ENCODE measurements at regions not wholly inside any gene's neighbourhood (a gene's known extent, or its start where the extent isn't known, plus 50 kb on each side); places are given as distances from the start of the nearest gene placed in this dataset.
A peak's percentile ranks its signal among the peaks of the same experiment; 100 is the strongest.

DNA sequence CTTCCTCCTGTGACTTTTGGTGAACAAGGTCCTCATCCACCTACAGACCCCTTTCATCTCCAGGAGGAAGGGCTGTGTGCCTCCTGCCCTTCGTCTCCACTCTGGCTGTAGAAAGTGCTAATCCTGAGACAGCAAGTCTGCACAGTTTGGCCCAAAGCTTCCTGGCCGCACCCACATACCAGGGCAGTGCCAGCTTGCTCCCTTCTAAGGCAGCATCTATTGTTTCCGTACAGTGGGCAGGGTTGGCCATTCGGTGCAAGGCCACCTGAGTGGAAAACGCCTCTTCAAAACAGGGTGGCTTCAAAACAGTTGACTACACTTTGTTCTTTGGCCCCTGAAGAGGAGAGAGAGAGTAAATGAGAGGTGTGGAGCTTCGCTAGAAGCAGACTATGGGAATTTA is 134.1 kb upstream of the KLF14 start:
- no peak overlapping the region for H3K4me3 ChIP-seq
- no peaks in the 10 kb centered on the region for H3K4me1 ChIP-seq
- H3K27ac ChIP-seq, result no peak overlapping the region
- no peaks in the 10 kb centered on the region for H3K9me3 ChIP-seq
- DNase-seq, result no peak
- no peaks in the 10 kb centered on the region for H3K27me3 ChIP-seq
- TF ChIP-seq, protein P1, sequence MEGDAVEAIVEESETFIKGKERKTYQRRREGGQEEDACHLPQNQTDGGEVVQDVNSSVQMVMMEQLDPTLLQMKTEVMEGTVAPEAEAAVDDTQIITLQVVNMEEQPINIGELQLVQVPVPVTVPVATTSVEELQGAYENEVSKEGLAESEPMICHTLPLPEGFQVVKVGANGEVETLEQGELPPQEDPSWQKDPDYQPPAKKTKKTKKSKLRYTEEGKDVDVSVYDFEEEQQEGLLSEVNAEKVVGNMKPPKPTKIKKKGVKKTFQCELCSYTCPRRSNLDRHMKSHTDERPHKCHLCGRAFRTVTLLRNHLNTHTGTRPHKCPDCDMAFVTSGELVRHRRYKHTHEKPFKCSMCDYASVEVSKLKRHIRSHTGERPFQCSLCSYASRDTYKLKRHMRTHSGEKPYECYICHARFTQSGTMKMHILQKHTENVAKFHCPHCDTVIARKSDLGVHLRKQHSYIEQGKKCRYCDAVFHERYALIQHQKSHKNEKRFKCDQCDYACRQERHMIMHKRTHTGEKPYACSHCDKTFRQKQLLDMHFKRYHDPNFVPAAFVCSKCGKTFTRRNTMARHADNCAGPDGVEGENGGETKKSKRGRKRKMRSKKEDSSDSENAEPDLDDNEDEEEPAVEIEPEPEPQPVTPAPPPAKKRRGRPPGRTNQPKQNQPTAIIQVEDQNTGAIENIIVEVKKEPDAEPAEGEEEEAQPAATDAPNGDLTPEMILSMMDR (IDR thresholded peaks at IDR 0.05), result no peak
- H3K36me3 ChIP-seq, result peaks cover 82 to 95% (median 87%) of the 10 kb centered on the region in 3 donors
- intact Hi-C loops (cut with DNase I; ENCODE audit: low total_unique reads), result no loop called here

DNA sequence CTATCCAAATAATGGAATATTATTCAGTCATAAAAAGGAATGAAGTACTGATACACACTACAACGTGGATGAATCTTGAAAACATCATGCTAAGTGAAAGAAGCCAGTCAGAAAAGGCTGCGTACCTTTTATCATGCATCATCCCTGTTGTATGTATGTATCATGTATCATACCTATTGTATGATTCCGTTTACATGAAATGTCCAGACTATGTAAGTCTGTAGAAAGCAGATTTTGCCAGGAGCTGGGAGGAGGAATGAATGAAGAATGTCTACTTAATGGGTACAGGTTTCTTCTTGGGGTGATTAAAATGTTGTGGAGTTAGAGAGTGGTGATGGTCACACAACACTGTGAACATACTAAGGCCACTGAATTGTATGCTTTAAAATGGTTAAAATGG is 135.9 kb upstream of the KLF14 start:
- Histone ChIP-seq H3K9me3 (no peaks in the 10 kb centered on the region), H3K36me3 (peaks cover 80 to 95% (median 86%) of the 10 kb centered on the region in 3 donors), H3K27me3 (no peaks in the 10 kb centered on the region), H3K27ac (no peak overlapping the region), H3K4me1 (peaks cover 0 to 9% (median 2%) of the 10 kb centered on the region in 4 donors), H3K4me3 (no peak overlapping the region)
- intact Hi-C loops (cut with DNase I; ENCODE audit: low total_unique reads), result no loop called here
- TF ChIP-seq, protein P1 (IDR thresholded peaks at IDR 0.05), result no peak
- DNase-seq, result no peak

DNA sequence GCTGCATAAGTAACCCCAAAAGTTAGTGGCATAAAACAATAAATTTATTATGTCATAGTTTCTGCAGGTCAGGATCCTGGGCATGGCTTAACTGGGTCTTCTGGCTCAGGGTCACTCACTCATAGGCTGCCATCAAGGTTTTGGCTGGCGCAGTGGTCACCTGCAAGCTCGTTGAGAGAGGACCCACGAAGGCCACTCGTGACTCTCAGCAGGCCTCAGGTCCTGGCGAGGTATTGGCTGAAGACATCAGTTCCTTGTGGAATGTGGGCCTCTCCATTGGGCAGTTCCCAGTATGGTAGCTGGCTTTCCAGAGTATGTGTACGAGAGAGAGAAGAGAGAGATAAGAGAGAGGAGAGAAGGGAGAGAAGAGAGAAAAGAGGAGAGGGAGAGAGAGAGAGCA is 138.3 kb upstream of the KLF14 start:
- no peak overlapping the region for H3K27ac ChIP-seq
- H3K4me1 ChIP-seq, result peaks cover 0 to 23% (median 10%) of the 10 kb centered on the region in 4 donors
- H3K27me3 ChIP-seq, result no peaks in the 10 kb centered on the region
- DNase-seq, result no peak
- intact Hi-C loops (cut with DNase I; ENCODE audit: low total_unique reads), result no loop called here
- TF ChIP-seq, protein P1 (IDR thresholded peaks at IDR 0.05), result no peak
- no peaks in the 10 kb centered on the region for H3K9me3 ChIP-seq
- H3K36me3 ChIP-seq, result peaks cover 69 to 87% (median 78%) of the 10 kb centered on the region in 3 donors
- H3K4me3 ChIP-seq, result no peak overlapping the region

DNA sequence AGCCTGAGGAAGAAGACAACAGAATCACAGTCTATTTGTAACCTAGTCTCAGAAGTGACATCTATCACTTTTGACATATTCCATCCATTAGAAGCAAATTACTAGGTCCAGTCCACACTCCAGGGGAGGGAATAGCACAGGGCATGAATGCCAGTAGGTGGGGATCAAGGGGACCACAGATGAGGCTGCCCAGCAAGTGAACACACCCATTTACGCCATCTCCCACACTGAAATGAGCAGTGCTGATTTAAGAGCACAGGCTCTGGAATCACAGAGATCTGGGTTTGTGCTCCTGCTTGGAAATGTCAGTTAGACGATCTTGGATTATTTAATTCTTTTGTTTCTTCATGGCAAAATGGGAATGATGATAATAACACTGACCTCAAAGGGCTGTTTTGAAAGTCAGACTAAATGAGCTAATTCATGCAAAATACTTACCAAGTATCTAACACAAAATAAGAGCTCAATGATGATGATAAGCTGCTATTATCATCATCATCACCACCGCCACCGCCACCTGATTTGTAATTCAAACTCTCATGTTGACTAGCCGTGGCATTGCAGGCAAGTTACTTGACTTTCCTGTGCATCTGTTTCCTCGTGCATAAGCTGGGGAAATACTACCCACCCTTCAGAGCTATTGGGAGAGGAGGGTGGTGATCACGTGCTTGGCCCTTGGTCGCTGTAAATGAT is 138.9 kb upstream of the KLF14 start:
- no peak overlapping the region for H3K4me3 ChIP-seq
- H3K27me3 ChIP-seq, result no peaks in the 10 kb centered on the region
- DNase-seq, result no peak
- no peaks in the 10 kb centered on the region for H3K9me3 ChIP-seq
- H3K36me3 ChIP-seq, result peaks cover 69 to 87% (median 78%) of the 10 kb centered on the region in 3 donors
- peaks cover 0 to 23% (median 10%) of the 10 kb centered on the region in 4 donors for H3K4me1 ChIP-seq
- TF ChIP-seq, protein P1 (IDR thresholded peaks at IDR 0.05), result no peak
- H3K27ac ChIP-seq, result no peak overlapping the region
- intact Hi-C loops (cut with DNase I; ENCODE audit: low total_unique reads), result no loop called here

- intact Hi-C loops (cut with DNase I; ENCODE audit: low total_unique reads), result no loop called here
- peaks cover 74 to 85% (median 82%) of the 10 kb centered on the region in 3 donors for H3K36me3 ChIP-seq
- peak overlapping the region; percentile 15 to 41 for H3K27ac ChIP-seq
Observed at GRCh38 chr7:130874071-130874915, 140.3 kb upstream of the KLF14 start.

More at GRCh38 chr7:130874071-130874915, 140.3 kb upstream of the KLF14 start:
- Histone ChIP-seq H3K4me3 (no peak overlapping the region), H3K27me3 (no peaks in the 10 kb centered on the region), H3K9me3 (no peaks in the 10 kb centered on the region), H3K4me1 (peaks cover 0 to 27% (median 12%) of the 10 kb centered on the region in 4 donors)
- TF ChIP-seq, protein P1 (IDR thresholded peaks at IDR 0.05), result no peak
- no peak for DNase-seq
